ENCODE measurements at regions not wholly inside any gene's neighbourhood (a gene's known extent, or its start where the extent isn't known, plus 50 kb on each side); places are given as distances from the start of the nearest gene placed in this dataset.

- TF ChIP-seq CTCF (IDR thresholded peaks at IDR 0.05) = no peak
- no peak for TF ChIP-seq POLR2A (IDR thresholded peaks at IDR 0.05)
Measured at GRCh38 chr18:56158676-56159075, 479.7 kb downstream of the TXNL1 start.

Data from prostate gland (tissue), 2 donors.